Natural killer cell (primary cell): ENCODE measurements at regions not wholly inside any gene's neighbourhood (a gene's known extent, or its start where the extent isn't known, plus 50 kb on each side); places are given as distances from the start of the nearest gene placed in this dataset.
"Not testable (repeated sequence)": the region's sequence is repeated elsewhere in the genome, so short reads cannot be mapped to it uniquely, and the experiment has no call there.

Source experiments
- ATAC-seq, 3 donors: fragments of 150-1000 bp in 2 of 3; fragments of 200-7000 bp in 1 of 3; cut with Tn5 transposase; 1 replicate in 1 of 3; 2 replicates in 2 of 3; pipeline ENCODE4 v1.10.0; 2021; ENCODE audit warnings: mild to moderate bottlenecking in 2 of 3, moderate library complexity in 2 of 3
- DNase-seq, 2 donors: peaks; one replicate each; pipeline versions ENCODE4 v3.0.0 to v3.0.0-alpha.2; 2013 to 2021; ENCODE audit warnings: mixed read lengths in 1 of 2
- H3K27ac ChIP-seq: one replicate; pipeline ENCODE4 v1.5.1; 2013; ENCODE audit warnings: mild to moderate bottlenecking, low read length
- H3K27me3 ChIP-seq: one replicate; pipeline ENCODE4 v1.6.1; 2013; ENCODE audit warnings: low read length; ENCODE audit not compliant: control insufficient read depth, insufficient read depth
- H3K36me3 ChIP-seq: one replicate; pipeline ENCODE4 v1.6.1; 2013; ENCODE audit warnings: low read length; ENCODE audit not compliant: control insufficient read depth, insufficient read depth
- H3K4me1 ChIP-seq: one replicate; pipeline ENCODE4 v1.6.1; 2013; ENCODE audit warnings: low read length; ENCODE audit not compliant: control insufficient read depth, insufficient read depth
- H3K4me3 ChIP-seq: one replicate; pipeline ENCODE4 v1.5.1; 2013; ENCODE audit warnings: low read length
- H3K9me3 ChIP-seq: one replicate; pipeline ENCODE4 v1.6.1; 2013; ENCODE audit warnings: low read length; ENCODE audit not compliant: control insufficient read depth, insufficient read depth
- H3K27ac Mint-ChIP-seq, 2 donors: one replicate each; pipeline ENCODE4 v1.8.0; 2022; ENCODE audit warnings: mild to moderate bottlenecking in 2 of 2, mixed read lengths in 2 of 2, moderate library complexity in 1 of 2
- H3K27me3 Mint-ChIP-seq, 2 donors: one replicate each; pipeline ENCODE4 v1.8.0; 2022; ENCODE audit warnings: low read depth in 2 of 2, mixed read lengths in 2 of 2
- H3K36me3 Mint-ChIP-seq: one replicate; pipeline ENCODE4 v1.8.0; 2022; ENCODE audit warnings: mixed read lengths
- H3K4me1 Mint-ChIP-seq, 2 donors: one replicate each; pipeline ENCODE4 v1.8.0; 2022; ENCODE audit warnings: mixed read lengths in 2 of 2
- H3K4me3 Mint-ChIP-seq: one replicate; pipeline ENCODE4 v1.8.0; 2022; ENCODE audit warnings: mild to moderate bottlenecking, moderate library complexity, mixed read lengths
- H3K9me3 Mint-ChIP-seq, 2 donors: one replicate each; pipeline ENCODE4 v1.8.0; 2022; ENCODE audit warnings: mixed read lengths in 2 of 2
- WGBS: methylation state at CpG from one replicate; pipeline ENCODE4 v1.1.7; 2013; ENCODE audit warnings: missing lambda C conversion rate; ENCODE audit not compliant: insufficient coverage; 5-methylcytosine and 5-hydroxymethylcytosine counted together
- intact Hi-C: fragments of 100-400 bp; cut with micrococcal nuclease; formaldehyde crosslinking; loops from one replicate; pipeline ENCODE4 v1.14.2; 2022
- TF ChIP-seq, protein P1 (sequence below): fragments of 200-600 bp; IDR thresholded peaks from one replicate; pipeline ENCODE4 v1.8.0; 2022; ENCODE audit warnings: antibody characterized with exemption

DNA sequence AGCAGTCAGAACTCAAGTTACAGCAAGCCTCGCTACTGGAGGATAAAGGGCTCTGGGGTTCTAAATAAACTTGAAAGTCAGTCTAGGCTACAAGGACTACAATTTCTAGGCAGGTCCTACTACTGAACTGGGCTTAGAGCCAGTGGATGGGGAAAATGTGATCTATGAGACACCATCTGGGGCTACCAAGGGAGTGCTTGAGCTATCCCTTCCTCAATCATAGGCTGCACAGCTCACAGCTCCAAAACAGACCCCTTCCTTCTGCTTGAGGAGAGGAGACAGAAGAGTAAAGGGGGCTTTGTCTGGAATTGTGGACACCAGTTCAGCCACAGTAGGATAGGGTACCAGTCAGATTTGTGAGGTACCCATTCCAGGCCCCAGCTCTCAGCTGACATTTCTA lies 145.8 kb upstream of the SNX7 start:
- Histone ChIP-seq H3K27me3 (no peaks in the 10 kb centered on the region), H3K36me3 (no peaks in the 10 kb centered on the region), H3K27ac (no peak overlapping the region), H3K4me3 (no peak overlapping the region), H3K4me1 (no peaks in the 10 kb centered on the region), H3K9me3 (peaks cover 6% of the 10 kb centered on the region)
- no peaks in the 10 kb centered on the region for H3K36me3 Mint-ChIP-seq
- H3K4me1 Mint-ChIP-seq, result no peaks in the 10 kb centered on the region
- intact Hi-C loops, result no loop called here
- no peaks in the 10 kb centered on the region for H3K27me3 Mint-ChIP-seq
- WGBS, result 100% methylated on average over 1 of the region's 1 CpG
- TF ChIP-seq, protein P1, sequence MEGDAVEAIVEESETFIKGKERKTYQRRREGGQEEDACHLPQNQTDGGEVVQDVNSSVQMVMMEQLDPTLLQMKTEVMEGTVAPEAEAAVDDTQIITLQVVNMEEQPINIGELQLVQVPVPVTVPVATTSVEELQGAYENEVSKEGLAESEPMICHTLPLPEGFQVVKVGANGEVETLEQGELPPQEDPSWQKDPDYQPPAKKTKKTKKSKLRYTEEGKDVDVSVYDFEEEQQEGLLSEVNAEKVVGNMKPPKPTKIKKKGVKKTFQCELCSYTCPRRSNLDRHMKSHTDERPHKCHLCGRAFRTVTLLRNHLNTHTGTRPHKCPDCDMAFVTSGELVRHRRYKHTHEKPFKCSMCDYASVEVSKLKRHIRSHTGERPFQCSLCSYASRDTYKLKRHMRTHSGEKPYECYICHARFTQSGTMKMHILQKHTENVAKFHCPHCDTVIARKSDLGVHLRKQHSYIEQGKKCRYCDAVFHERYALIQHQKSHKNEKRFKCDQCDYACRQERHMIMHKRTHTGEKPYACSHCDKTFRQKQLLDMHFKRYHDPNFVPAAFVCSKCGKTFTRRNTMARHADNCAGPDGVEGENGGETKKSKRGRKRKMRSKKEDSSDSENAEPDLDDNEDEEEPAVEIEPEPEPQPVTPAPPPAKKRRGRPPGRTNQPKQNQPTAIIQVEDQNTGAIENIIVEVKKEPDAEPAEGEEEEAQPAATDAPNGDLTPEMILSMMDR, result no peak
- no peak overlapping the region for H3K4me3 Mint-ChIP-seq
- no peak for ATAC-seq
- DNase-seq, result no peak
- peaks cover 13 to 19% of the 10 kb centered on the region in 2 donors for H3K9me3 Mint-ChIP-seq
- no peak overlapping the region for H3K27ac Mint-ChIP-seq

DNA sequence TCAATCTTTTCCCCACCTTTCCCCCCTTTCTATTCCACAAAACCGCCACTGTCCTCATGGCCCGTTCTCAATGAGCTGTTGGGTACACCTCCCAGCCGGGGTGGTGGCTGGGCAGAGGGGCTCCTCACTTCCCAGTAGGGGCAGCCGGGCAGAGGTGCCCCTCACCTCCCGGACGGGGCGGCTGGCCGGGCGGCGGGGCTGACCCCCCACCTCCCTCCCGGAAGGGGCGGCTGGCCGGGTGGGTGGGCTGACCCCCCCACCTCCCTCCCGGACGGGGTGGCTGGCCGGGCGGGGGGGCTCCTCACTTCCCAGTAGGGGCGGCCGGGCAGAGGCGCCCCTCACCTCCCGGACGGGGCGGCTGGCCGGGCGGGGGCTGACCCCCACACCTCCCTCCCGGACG lies 149.3 kb upstream of the SNX7 start:
- H3K27me3 Mint-ChIP-seq, ATAC-seq: not testable (repeated sequence)
- WGBS, result 92% methylated on average over 3 of the region's 27 CpGs

DNA sequence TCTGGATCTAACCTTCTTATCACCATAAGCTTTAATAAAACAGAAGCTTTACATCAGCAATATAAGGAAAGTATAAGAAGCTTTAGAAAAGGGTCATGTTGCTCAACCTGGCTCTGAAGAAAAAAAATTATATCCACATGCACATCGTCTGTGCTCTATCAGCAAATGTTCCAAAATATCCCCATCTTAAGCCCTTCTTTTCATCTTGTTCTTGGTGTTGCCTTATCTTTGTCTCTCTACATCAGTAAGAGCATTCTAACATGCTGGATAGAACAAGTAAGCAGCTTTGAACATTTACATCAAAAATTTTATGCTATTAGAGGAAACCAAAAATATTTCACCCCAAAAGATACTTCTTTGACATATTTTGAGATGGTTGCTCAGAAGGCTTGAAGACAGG lies 157.8 kb upstream of the SNX7 start:
- H3K36me3 Mint-ChIP-seq, result peaks cover 23% of the 10 kb centered on the region
- H3K27me3 Mint-ChIP-seq, result peaks cover 0 to 9% of the 10 kb centered on the region in 2 donors
- H3K36me3 ChIP-seq, result no peaks in the 10 kb centered on the region
- intact Hi-C loops, result no loop called here
- ATAC-seq, result no peak
- no peak overlapping the region for H3K4me3 ChIP-seq
- no peaks in the 10 kb centered on the region for H3K27me3 ChIP-seq
- peaks cover 12 to 16% of the 10 kb centered on the region in 2 donors for H3K9me3 Mint-ChIP-seq
- no peak for DNase-seq
- H3K27ac ChIP-seq, result no peak overlapping the region
- WGBS, result 92% methylated on average over 1 of the region's 1 CpG
- no peaks in the 10 kb centered on the region for H3K4me1 ChIP-seq
- TF ChIP-seq, protein P1, result no peak
- no peak overlapping the region for H3K4me3 Mint-ChIP-seq
- H3K4me1 Mint-ChIP-seq, result no peaks in the 10 kb centered on the region
- H3K27ac Mint-ChIP-seq, result no peak overlapping the region
- peaks cover 8% of the 10 kb centered on the region for H3K9me3 ChIP-seq

More for the DNA sequence above, 149.3 kb upstream of the SNX7 start:
- DNase-seq, H3K36me3 Mint-ChIP-seq, H3K4me1 Mint-ChIP-seq, H3K27ac ChIP-seq, H3K36me3 ChIP-seq, H3K27me3 ChIP-seq, intact Hi-C loops, H3K4me3 ChIP-seq, H3K9me3 ChIP-seq, H3K4me3 Mint-ChIP-seq, H3K27ac Mint-ChIP-seq, H3K4me1 ChIP-seq: not testable (repeated sequence)
- peaks cover 10 to 13% of the 10 kb centered on the region in 2 donors for H3K9me3 Mint-ChIP-seq

DNA sequence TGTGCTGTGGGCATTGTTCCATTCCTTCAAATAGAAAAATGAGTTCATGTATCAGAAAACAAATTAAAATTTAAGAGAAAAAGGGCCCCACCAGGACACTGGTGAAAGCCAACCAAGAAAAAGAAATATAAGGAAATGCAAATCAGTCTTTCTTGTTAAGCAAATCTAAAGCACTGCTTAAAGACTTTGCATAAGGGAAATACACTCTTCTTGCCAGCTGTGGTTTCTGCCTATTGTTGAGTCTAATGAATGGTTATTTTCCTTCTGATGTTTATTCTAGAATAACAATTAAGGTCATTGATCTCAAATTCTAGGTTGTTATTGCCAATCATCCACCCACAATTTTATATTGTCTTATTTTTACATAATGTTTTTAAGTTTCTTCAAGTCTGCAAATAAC lies 158.6 kb upstream of the SNX7 start:
- no peaks in the 10 kb centered on the region for H3K36me3 ChIP-seq
- DNase-seq, result no peak

More for the DNA sequence above, 158.6 kb upstream of the SNX7 start:
- H3K4me1 ChIP-seq, result no peaks in the 10 kb centered on the region
- Mint-ChIP-seq H3K4me1 (no peaks in the 10 kb centered on the region), H3K9me3 (peaks cover 12 to 16% of the 10 kb centered on the region in 2 donors), H3K27me3 (peaks cover 0 to 9% of the 10 kb centered on the region in 2 donors), H3K27ac (no peak overlapping the region), H3K4me3 (no peak overlapping the region), H3K36me3 (peaks cover 22% of the 10 kb centered on the region)
- H3K27ac ChIP-seq, result no peak overlapping the region
- H3K27me3 ChIP-seq, result no peaks in the 10 kb centered on the region
- ATAC-seq, result no peak
- TF ChIP-seq, protein P1, result no peak
- intact Hi-C loops, result no loop called here
- H3K4me3 ChIP-seq, result no peak overlapping the region
- peaks cover 8% of the 10 kb centered on the region for H3K9me3 ChIP-seq
